MM.1S (cell line): ENCODE measurements at regions not wholly inside any gene's neighbourhood (a gene's known extent, or its start where the extent isn't known, plus 50 kb on each side); places are given as distances from the start of the nearest gene placed in this dataset.

Source experiments
- CTCF ChIP-seq: fragments of 300-600 bp; sonication (generic); IDR thresholded peaks from 2 replicates; pipeline ENCODE4 v1.5.1; 2016; ENCODE audit warnings: antibody characterized with exemption, low read length, mixed read lengths
- EZH2 ChIP-seq: fragments of 300-600 bp; sonication (generic); optimal IDR thresholded peaks from 2 replicates; pipeline ENCODE3; 2017; ENCODE audit warnings: low read depth, mild to moderate bottlenecking, antibody characterized with exemption, low read length, mixed read lengths
- EZH2phosphoT487 ChIP-seq: fragments of 300-600 bp; sonication (generic); IDR thresholded peaks from 2 replicates; pipeline ENCODE4 v1.6.1; 2018; ENCODE audit warnings: antibody characterized with exemption, low read length

- TF ChIP-seq CTCF (no peak), EZH2 (no peak), EZH2phosphoT487 (no peak)
Observed at GRCh38 chr5:30500513-30500912, 693.0 kb upstream of the CDH6 start.
